GM19238 (cell line): ENCODE measurements at regions not wholly inside any gene's neighbourhood (a gene's known extent, or its start where the extent isn't known, plus 50 kb on each side); places are given as distances from the start of the nearest gene placed in this dataset.

Source experiments
- DNase-seq: peaks from one replicate; pipeline ENCODE4 v3.0.0; 2011; ENCODE audit warnings: low spot score; ENCODE audit not compliant: insufficient read length

- no peak for DNase-seq
Observed at GRCh38 chr6:164039954-164040375, 625.4 kb downstream of the QKI start.

DNA sequence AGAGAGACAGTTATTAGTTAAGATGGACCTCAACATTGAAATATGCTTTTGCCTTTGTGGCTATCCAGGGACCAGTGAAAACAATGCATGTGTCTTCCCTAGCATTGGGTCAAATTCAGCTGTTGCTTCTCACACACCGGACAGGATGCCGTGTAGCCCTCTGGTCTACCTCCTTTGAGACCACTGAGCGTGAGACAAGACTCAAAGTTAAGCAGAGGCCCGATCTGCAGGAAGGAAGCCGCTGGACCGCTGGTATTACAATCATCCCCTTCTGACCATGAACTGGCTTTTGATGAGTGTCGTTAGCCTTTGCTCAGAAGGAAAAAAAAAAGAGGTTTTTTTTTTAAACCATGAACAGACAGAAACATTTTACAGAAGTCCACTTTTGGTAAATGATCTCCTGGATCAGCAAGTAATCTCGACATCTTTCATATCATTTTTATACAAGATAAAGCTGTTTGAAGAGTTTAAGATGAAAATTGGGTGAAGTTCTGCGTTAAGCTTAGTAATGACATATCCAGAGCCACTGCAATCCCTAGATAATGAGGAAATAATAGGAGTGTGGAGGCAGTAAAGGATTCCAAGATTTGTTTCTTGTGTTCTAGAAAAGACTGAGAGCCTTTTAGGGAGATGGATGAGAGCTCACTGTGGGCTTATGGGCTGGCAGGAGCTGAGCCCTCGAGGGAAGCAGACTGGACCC is 622.8 kb downstream of the QKI start:
- no peak for DNase-seq

DNA sequence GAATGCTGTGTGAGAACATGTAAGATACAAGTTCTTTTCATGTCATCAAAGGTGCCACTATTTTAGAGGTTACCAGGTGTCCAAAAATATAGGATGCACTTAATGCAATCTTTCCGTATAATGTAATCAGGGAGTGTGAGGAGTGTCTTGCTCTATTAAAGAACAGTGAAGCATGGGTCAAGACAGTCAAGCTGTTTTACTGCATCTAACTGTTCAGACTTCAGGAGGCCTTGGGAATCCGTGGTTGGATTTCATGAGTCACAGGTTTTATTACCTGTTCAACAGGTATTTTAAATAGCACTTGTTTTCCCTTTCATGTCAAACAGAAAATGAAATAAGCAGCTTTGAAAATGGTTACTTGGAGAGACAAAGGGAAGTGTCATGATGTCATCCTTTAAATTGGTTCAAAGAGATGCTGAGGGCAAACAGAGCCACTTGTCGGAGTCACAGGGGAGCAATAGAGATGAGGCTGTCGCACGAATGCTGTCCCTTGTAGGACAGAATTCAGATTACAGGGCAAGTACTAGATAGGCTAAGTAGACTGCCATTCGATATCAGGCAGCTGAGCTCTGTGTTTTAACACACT is 621.5 kb downstream of the QKI start:
- no peak for DNase-seq

DNA sequence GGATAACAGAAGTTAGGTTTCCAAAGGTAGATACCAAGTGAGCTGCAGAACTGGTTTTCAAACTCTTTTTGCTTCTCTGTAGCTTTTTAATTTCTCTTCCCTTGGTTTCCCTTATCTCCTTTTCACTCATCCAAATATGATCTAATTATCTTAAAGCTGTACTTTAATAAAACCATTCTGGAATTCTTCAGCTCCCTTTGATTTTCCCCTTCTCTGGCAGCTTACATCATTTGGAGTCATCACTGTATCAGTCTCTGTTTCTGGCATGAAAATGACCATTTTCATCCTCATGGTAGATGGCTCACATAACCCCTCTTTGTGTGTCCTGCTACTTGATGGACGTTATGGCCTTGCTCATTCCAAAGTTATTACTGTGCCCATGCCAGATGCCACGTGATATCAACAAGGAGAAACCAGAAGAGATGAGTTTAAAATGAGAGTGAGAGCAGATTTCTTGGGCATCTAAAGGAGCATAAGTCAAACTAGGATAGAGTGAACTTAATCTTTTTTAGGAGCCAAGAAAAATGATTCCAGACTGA is 620.2 kb downstream of the QKI start:
- no peak for DNase-seq

DNA sequence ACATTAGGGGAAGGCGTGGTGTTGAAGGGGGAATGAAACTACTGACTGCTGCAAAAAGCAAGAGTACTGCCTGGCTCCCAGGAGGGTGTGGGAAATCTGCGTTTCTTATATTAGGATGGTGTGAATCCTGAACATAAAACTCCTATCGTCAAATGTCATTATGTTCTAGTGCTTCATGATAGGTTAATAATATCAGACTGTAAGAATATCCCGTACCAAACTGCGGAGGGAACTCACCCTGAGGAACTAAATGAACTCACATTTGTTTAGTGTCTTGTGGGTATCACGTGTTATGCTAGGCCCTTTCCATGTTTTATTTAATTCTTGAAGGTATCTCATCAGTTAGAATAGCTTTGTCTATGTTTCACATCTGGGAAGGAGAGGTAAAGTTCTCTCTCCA is 610.7 kb downstream of the QKI start:
- DNase-seq, result no peak

DNA sequence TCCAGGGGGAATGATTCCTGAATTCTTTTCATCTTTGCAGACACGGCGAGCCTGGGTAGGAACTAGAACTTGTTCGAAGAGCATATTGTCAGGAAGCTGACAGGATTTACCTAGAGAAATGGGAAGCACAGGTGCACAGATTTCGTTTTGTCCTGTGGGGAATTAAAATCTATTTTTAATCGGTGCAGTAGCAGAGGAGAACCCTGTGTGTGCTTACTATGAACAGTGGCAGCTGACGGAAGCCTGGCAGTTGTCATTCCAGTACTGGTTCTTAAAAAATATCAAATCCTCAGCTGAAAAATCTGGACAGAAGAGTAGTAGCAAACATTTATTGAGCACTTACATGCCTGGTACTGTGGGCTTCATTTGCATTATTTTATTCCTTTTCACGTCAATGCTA is 609.0 kb downstream of the QKI start:
- DNase-seq, result no peak

DNA sequence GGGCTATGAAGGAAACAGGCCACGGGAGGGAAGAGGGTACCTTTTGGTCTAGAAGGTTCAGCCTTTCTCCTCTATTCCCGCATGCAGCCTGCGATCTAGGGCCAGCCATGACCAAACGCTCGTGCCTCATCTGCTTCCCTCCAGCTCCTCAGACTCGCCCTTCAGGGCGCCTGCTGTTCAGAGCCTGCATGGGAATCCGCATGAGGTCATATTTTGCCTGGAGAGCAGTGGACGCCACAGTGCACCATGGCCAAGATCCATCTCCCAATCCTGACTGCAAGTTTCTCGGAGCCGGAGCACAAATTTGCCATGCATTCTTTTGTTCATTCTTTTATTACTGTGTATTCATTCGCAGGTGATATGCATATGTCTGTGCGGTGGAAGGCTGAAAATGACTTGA is 608.1 kb downstream of the QKI start:
- no peak for DNase-seq

- no peak for DNase-seq
Observed at GRCh38 chr6:164021589-164022250, 607.2 kb downstream of the QKI start.

DNA sequence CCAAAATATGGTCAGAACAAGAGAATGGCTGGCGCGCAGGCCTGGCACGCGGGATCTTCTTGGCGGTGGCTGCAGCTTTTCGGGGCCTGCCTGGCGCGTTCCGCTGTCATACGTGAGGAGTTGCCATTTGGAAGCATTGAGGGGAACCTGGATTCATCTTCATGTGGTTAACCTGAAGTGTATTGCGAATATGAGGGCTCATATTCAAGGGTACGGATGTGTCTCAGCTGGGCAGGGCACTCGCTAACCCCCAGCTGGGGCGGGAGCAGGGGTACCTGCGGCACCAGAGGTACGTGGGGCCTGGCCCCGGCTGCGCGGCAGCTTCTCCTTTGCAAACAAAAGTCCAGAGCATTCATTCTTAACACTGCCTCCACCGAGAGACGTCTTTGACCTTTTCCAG is 605.6 kb downstream of the QKI start:
- DNase-seq, result no peak

- no peak for DNase-seq
Observed at GRCh38 chr6:164018133-164018532, 603.6 kb downstream of the QKI start.

- DNase-seq, result no peak
Observed at GRCh38 chr6:164016056-164016455, 601.5 kb downstream of the QKI start.

- DNase-seq, result no peak
Observed at GRCh38 chr6:164015088-164015484, 600.6 kb downstream of the QKI start.

- no peak for DNase-seq
Observed at GRCh38 chr6:164014346-164015087, 600.0 kb downstream of the QKI start.

DNA sequence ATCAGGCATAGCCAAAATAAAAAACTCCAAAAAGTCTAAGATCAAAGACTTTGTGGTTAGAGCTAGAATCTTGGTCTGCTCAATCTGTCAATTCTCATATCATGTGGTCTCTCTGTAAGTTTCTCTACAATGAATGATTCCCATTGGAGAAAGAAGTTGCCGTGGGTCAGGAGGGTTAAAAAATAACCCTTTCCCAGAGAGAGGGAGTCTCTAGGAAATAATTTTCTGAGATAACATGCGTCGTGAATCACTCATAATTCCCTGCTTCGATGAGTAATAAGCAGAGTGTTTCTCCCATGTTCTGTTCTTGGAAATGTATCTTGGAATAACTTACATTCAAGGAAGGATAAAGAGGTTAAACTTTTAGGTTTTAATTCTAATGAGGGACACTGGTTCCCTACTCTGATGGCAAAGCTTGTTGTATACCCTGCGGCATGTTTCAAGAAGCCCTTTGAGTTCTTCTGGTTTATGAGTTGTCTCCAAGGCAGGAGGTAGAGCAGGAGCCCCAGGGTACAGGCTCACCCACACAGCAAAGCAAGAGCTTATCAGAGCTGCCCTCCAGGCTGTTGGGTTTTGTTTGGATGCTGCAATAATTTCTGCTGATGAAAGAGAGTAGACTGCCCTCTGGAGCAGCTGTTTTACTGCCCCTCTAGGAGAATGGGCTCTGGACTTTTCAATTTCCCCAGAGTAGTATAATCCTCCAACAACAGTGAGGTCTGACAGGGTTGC is 599.1 kb downstream of the QKI start:
- DNase-seq, result no peak

GRCh38 chr6:164011321-164011720 is 596.8 kb downstream of the QKI start:
- no peak for DNase-seq

- DNase-seq, result no peak
Observed at GRCh38 chr6:164010441-164011103, 596.1 kb downstream of the QKI start.

DNA sequence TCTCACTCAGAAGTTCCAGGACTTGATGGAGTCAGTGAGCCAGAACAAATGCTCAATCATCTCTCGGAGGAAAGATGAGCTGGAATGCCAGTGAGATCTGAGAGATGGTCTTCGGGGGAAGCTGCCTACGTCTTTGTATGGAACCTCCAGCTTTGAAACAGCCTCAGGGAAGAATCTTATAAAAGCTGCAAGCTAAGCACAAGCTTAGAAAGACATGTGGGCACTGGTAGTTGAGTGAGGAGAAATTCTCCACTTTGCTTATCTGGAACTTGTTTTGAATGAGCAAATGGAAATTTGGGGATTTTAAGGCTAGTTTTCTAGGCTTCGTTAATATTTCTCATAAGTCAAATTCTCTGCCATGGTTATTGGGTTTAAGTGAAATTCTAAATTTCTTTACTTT is 594.4 kb downstream of the QKI start:
- no peak for DNase-seq

- no peak for DNase-seq
Observed at GRCh38 chr6:164007881-164008280, 593.4 kb downstream of the QKI start.

- DNase-seq, result no peak
Observed at GRCh38 chr6:164006459-164006858, 591.9 kb downstream of the QKI start.

DNA sequence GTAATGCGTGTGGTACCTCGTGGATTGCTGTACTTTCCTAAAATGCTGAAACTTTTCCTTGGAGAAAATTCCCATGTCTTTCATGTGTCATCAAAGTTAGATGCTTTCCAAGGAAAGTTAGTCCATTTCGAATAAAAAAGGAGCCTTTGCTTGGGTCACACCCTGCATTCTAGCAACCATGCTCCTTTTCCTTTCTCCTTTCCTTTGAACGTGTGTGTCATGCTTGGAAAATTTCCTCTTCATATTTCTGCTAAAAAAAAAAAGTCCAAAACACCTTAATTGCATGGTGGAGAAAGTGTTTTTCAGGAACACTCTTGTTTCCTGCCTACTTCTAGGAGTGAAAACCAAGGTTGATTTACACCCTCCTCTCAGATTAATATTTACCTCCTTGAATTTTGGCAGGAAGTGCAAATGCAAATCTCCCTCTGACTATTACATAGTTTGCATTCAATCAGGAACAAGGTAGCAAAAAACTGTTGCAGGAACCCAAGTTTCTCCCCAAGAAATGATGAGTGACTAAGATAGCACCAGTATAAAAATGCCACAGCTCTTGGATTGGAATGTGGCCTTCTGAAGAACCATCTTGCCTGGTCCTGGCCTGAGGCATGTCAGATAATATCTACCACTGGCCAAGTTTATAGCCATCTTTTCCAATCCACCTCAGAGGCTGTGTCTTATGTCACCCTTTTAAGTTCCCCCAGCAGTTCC is 590.6 kb downstream of the QKI start:
- DNase-seq, result no peak
